HepG2 (cell line): ENCODE measurements at regions not wholly inside any gene's neighbourhood (a gene's known extent, or its start where the extent isn't known, plus 50 kb on each side); places are given as distances from the start of the nearest gene placed in this dataset.

ENCODE experiments used
- ATAC-seq: fragments of 200-7000 bp; cut with Tn5 transposase; 3 replicates; pipeline ENCODE4 v1.9.1; 2020; ENCODE audit warnings: mild to moderate bottlenecking, moderate library complexity
- BruUV-seq: library from RNA; stranded (reverse); fragments of 400-500 nt; replicated peaks from 2 replicates; lab custom pipeline; 2021; lab: Mats Ljungman, UMichigan
- CTCF ChIA-PET: fragments of 300-600 bp; formaldehyde crosslinking; extraction: SDS; loops from one replicate; lab custom pipeline; 2021; ENCODE audit warnings: low total read pairs, inconsistent platforms, low intra/inter-chr PET ratio; lab: Yijun Ruan, JAX
- POLR2A ChIA-PET: fragments of 350-600 bp; sonication (Branson Sonifier 250); formaldehyde crosslinking; loops from one replicate; lab custom pipeline; 2020; ENCODE audit warnings: antibody characterized with exemption, inconsistent platforms; lab: Yijun Ruan, JAX
- DNase-seq: peaks from one replicate; pipeline ENCODE4 v3.0.0-alpha.2; 2015; ENCODE audit warnings: low spot score
- FAIRE-seq: peaks from 3 replicates; lab custom pipeline; 2011; peaks lifted over from hg19 to GRCh38; lab: Jason Lieb, UNC
- H2AFZ ChIP-seq: one replicate; pipeline ENCODE4 v1.6.1; 2011; ENCODE audit warnings: low read length, inconsistent platforms
- H3K27ac ChIP-seq: fragments of 300-600 bp; 3 replicates; pipeline ENCODE4 v1.8.0; 2011; ENCODE audit warnings: mixed run types, mild to moderate bottlenecking, mixed read lengths, low read length, inconsistent platforms; ENCODE audit not compliant: insufficient read depth; ENCODE audit errors: extremely low read length
- H3K27me3 ChIP-seq, 2 experiments: fragments of 200-600 bp in 1 of 2; 2 replicates in 1 of 2; 3 replicates in 1 of 2; pipeline versions ENCODE4 v1.6.0 to v1.8.0; 2011; ENCODE audit warnings: low read length in 2 of 2, mild to moderate bottlenecking in 2 of 2, moderate library complexity in 2 of 2, inconsistent platforms in 1 of 2; ENCODE audit not compliant: insufficient read depth in 2 of 2, control insufficient read depth in 1 of 2
- H3K36me3 ChIP-seq, 2 experiments: fragments of 200-600 bp in 1 of 2; replicated peaks in 1 of 2; 2 replicates in 1 of 2; 3 replicates in 1 of 2; pipeline versions ENCODE4 v1.5.1 to v1.8.0; 2011; ENCODE audit warnings: low read length in 2 of 2, inconsistent platforms in 1 of 2; ENCODE audit not compliant: insufficient read depth in 2 of 2, control insufficient read depth in 1 of 2
- H3K4me1 ChIP-seq: 2 replicates; pipeline ENCODE4 v1.5.1; 2012; ENCODE audit warnings: low read length, inconsistent platforms; ENCODE audit not compliant: insufficient read depth
- H3K4me2 ChIP-seq: 2 replicates; pipeline ENCODE4 v1.6.0; 2011; ENCODE audit warnings: low read depth, low read length, inconsistent platforms
- H3K4me3 ChIP-seq, 3 experiments: fragments of 200-600 bp in 1 of 3; sonication (generic), shearing (Covaris generic) in 1 of 3; replicated peaks in 1 of 3; 2 replicates each; pipeline ENCODE4 v1.5.1; 2011 to 2016; ENCODE audit warnings: low read length in 3 of 3, inconsistent platforms in 2 of 3, low read depth in 2 of 3, mild to moderate bottlenecking in 2 of 3, control low read depth in 1 of 3, mixed read lengths in 1 of 3; ENCODE audit not compliant: insufficient read depth in 1 of 3
- H3K79me2 ChIP-seq: one replicate; pipeline ENCODE4 v1.6.1; 2011; ENCODE audit warnings: low read length, inconsistent platforms; ENCODE audit not compliant: insufficient read depth
- H3K9ac ChIP-seq: 2 replicates; pipeline ENCODE4 v1.6.0; 2011; ENCODE audit warnings: mild to moderate bottlenecking, low read depth, low read length, inconsistent platforms; ENCODE audit not compliant: insufficient read depth
- H3K9me3 ChIP-seq: 2 replicates; pipeline ENCODE4 v1.5.1; 2012; ENCODE audit warnings: mild to moderate bottlenecking, low read length
- H4K20me1 ChIP-seq: 2 replicates; pipeline ENCODE4 v1.6.0; 2011; ENCODE audit warnings: inconsistent platforms, mild to moderate bottlenecking, low read length, moderate library complexity; ENCODE audit not compliant: insufficient read depth
- FIP1L1 ChIP-seq: fragments of 200-400 bp; formaldehyde crosslinking; IDR thresholded peaks from 2 replicates; pipeline ENCODE4 v1.6.1; 2018; ENCODE audit warnings: low read depth, mild to moderate bottlenecking, low read length, moderate library complexity, borderline replicate concordance; ENCODE audit not compliant: insufficient read depth
- MAFF ChIP-seq: IDR thresholded peaks from 2 replicates; pipeline ENCODE4 v1.6.1; 2011; ENCODE audit warnings: low read depth, low read length, improper control_type of control experiment
- TP53 ChIP-seq: sonication (generic); formaldehyde crosslinking; conservative IDR thresholded peaks from 2 replicates; pipeline ENCODE4 v1.4.0; 2020; ENCODE audit warnings: missing genetic modification reagents
- ZNF232 ChIP-seq: sonication (generic); formaldehyde crosslinking; IDR thresholded peaks from 2 replicates; pipeline ENCODE4 v1.4.0; 2020; ENCODE audit warnings: missing genetic modification reagents, borderline replicate concordance
- ZNF431 ChIP-seq: sonication (generic); formaldehyde crosslinking; IDR thresholded peaks from 2 replicates; pipeline ENCODE4 v1.9.0; 2022; ENCODE audit warnings: missing genetic modification reagents, low read depth, mild to moderate bottlenecking, borderline replicate concordance
- WGBS: methylation state at CpG from one replicate; pipeline ENCODE4 v1.1.6; 2017; ENCODE audit warnings: low lambda C conversion rate; 5-methylcytosine and 5-hydroxymethylcytosine counted together
- in situ Hi-C: cut with HindIII; loops from 2 replicates; pipeline ENCODE4 v1.10.0; 2017; ENCODE audit warnings: low pct_unique_long_range_greater_than_20kb; ENCODE audit not compliant: extremely low pct_ligation_motif_present
- intact Hi-C: fragments of 100-400 bp; cut with micrococcal nuclease; formaldehyde crosslinking; loops from one replicate; pipeline ENCODE4 v1.10.0; 2022; ENCODE audit not compliant: unreplicated experiment
- TF ChIP-seq, protein P1 (sequence below): IDR thresholded peaks from 2 replicates; pipeline ENCODE4 v1.6.1; 2016; ENCODE audit warnings: low read depth, missing genetic modification reagents, missing compliant biosample characterization

- Histone ChIP-seq H3K9ac (no peak overlapping the region), H3K36me3 (no peaks in the 10 kb centered on the region), H4K20me1 (no peaks in the 10 kb centered on the region), H3K9me3 (peaks cover 78% of the 10 kb centered on the region), H3K4me3 (no peak overlapping the region), H2AFZ (no peak overlapping the region), H3K27ac (no peak overlapping the region), H3K4me2 (no peak overlapping the region), H3K79me2 (no peaks in the 10 kb centered on the region), H3K4me1 (no peaks in the 10 kb centered on the region), H3K27me3 (no peaks in the 10 kb centered on the region)
- in situ Hi-C loops (no loop called here), intact Hi-C loops (no loop called here)
- TF ChIP-seq FIP1L1, result no peak
- ATAC-seq, result no peak
- ChIA-PET POLR2A (no interaction called here), CTCF (no interaction called here)
- FAIRE-seq, result no peak
- 22% methylated on average over 5 of the region's 5 CpGs for WGBS
- BruUV-seq, result no TSS peak
- no peak for DNase-seq
Measured at GRCh38 chr10:10110844-10111490, 906.7 kb upstream of the CELF2 start.

- Histone ChIP-seq H3K4me1 (no peaks in the 10 kb centered on the region), H3K36me3 (no peaks in the 10 kb centered on the region), H3K79me2 (no peaks in the 10 kb centered on the region), H3K9me3 (peaks cover 100% of the 10 kb centered on the region), H3K27me3 (no peaks in the 10 kb centered on the region), H4K20me1 (no peaks in the 10 kb centered on the region), H2AFZ (no peak overlapping the region), H3K4me3 (no peak overlapping the region), H3K27ac (no peak overlapping the region), H3K4me2 (no peak overlapping the region), H3K9ac (no peak overlapping the region)
- ChIA-PET CTCF (no interaction called here), POLR2A (no interaction called here)
- FAIRE-seq (no peak), DNase-seq (no peak), ATAC-seq (no peak)
- WGBS, result 0% methylated on average over 1 of the region's 1 CpG
- in situ Hi-C loops, result no loop called here
- intact Hi-C loops, result no loop called here
- BruUV-seq, result no TSS peak
- TF ChIP-seq TP53 (CRISPR knock-in tag) (no peak), ZNF232 (CRISPR knock-in tag) (no peak), ZNF431 (CRISPR knock-in tag) (no peak), MAFF (peak; percentile 77)
- TF ChIP-seq, protein P1, sequence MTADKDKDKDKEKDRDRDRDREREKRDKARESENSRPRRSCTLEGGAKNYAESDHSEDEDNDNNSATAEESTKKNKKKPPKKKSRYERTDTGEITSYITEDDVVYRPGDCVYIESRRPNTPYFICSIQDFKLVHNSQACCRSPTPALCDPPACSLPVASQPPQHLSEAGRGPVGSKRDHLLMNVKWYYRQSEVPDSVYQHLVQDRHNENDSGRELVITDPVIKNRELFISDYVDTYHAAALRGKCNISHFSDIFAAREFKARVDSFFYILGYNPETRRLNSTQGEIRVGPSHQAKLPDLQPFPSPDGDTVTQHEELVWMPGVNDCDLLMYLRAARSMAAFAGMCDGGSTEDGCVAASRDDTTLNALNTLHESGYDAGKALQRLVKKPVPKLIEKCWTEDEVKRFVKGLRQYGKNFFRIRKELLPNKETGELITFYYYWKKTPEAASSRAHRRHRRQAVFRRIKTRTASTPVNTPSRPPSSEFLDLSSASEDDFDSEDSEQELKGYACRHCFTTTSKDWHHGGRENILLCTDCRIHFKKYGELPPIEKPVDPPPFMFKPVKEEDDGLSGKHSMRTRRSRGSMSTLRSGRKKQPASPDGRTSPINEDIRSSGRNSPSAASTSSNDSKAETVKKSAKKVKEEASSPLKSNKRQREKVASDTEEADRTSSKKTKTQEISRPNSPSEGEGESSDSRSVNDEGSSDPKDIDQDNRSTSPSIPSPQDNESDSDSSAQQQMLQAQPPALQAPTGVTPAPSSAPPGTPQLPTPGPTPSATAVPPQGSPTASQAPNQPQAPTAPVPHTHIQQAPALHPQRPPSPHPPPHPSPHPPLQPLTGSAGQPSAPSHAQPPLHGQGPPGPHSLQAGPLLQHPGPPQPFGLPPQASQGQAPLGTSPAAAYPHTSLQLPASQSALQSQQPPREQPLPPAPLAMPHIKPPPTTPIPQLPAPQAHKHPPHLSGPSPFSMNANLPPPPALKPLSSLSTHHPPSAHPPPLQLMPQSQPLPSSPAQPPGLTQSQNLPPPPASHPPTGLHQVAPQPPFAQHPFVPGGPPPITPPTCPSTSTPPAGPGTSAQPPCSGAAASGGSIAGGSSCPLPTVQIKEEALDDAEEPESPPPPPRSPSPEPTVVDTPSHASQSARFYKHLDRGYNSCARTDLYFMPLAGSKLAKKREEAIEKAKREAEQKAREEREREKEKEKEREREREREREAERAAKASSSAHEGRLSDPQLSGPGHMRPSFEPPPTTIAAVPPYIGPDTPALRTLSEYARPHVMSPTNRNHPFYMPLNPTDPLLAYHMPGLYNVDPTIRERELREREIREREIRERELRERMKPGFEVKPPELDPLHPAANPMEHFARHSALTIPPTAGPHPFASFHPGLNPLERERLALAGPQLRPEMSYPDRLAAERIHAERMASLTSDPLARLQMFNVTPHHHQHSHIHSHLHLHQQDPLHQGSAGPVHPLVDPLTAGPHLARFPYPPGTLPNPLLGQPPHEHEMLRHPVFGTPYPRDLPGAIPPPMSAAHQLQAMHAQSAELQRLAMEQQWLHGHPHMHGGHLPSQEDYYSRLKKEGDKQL (CRISPR knock-in tag), result no peak
Measured at GRCh38 chr10:10118131-10118530, 899.5 kb upstream of the CELF2 start.
